Liver (tissue), 8 donors: ENCODE measurements at regions not wholly inside any gene's neighbourhood (a gene's known extent, or its start where the extent isn't known, plus 50 kb on each side); places are given as distances from the start of the nearest gene placed in this dataset.

Experiments
- DNase-seq: peaks from one replicate; pipeline ENCODE4 v3.0.0-alpha.2; 2017; ENCODE audit warnings: low spot score
- H3K27ac ChIP-seq, 2 donors: one replicate each; pipeline ENCODE4 v1.7.0; 2013; ENCODE audit warnings: inconsistent platforms in 2 of 2, low read length in 2 of 2, control low read depth in 1 of 2, low read depth in 1 of 2, mild to moderate bottlenecking in 1 of 2
- H3K27me3 ChIP-seq, 4 donors: one replicate each; pipeline versions ENCODE4 v1.6.1 to v1.7.0; 2013; ENCODE audit warnings: low read length in 3 of 4, inconsistent platforms in 1 of 4, mild to moderate bottlenecking in 1 of 4, moderate library complexity in 1 of 4; ENCODE audit not compliant: control insufficient read depth in 4 of 4, insufficient read depth in 4 of 4
- H3K36me3 ChIP-seq, 4 donors: one replicate each; pipeline versions ENCODE4 v1.6.1 to v1.7.0; 2013; ENCODE audit warnings: low read length in 3 of 4, mild to moderate bottlenecking in 3 of 4, low read depth in 1 of 4, moderate library complexity in 1 of 4; ENCODE audit not compliant: control insufficient read depth in 4 of 4, insufficient read depth in 3 of 4
- H3K4me1 ChIP-seq, 4 donors: one replicate each; pipeline versions ENCODE4 v1.6.1 to v1.7.0; 2013; ENCODE audit warnings: low read length in 3 of 4, mild to moderate bottlenecking in 3 of 4, moderate library complexity in 1 of 4; ENCODE audit not compliant: control insufficient read depth in 4 of 4, insufficient read depth in 4 of 4
- H3K4me3 ChIP-seq, 3 donors: one replicate each; pipeline versions ENCODE4 v1.6.1 to v1.7.0; 2013; ENCODE audit warnings: low read length in 3 of 3, control low read depth in 1 of 3, low read depth in 1 of 3, mild to moderate bottlenecking in 1 of 3
- H3K9ac ChIP-seq, 2 donors: one replicate each; pipeline ENCODE4 v1.7.0; 2013; ENCODE audit warnings: low read length in 2 of 2, mild to moderate bottlenecking in 2 of 2, moderate library complexity in 2 of 2, control low read depth in 1 of 2, low read depth in 1 of 2
- H3K9me3 ChIP-seq, 4 donors: one replicate each; pipeline versions ENCODE4 v1.6.1 to v1.7.0; 2013; ENCODE audit warnings: low read length in 3 of 4; ENCODE audit not compliant: control insufficient read depth in 4 of 4
- ATF3 ChIP-seq: IDR thresholded peaks from 2 replicates; pipeline ENCODE4 v1.6.1; 2016; ENCODE audit warnings: antibody characterized with exemption
- CTCF ChIP-seq: fragments of 150-350 bp; IDR thresholded peaks from 2 replicates; pipeline ENCODE4 v1.5.1; 2017; ENCODE audit warnings: improper control_type of control experiment, low read depth, low read length; ENCODE audit not compliant: missing input control
- EGR1 ChIP-seq, 2 donors: IDR thresholded peaks; 2 replicates each; pipeline ENCODE4 v1.6.1; 2016 to 2018; ENCODE audit warnings: antibody characterized with exemption in 2 of 2, low read depth in 2 of 2
- FOXA1 ChIP-seq: IDR thresholded peaks from 2 replicates; pipeline ENCODE4 v1.6.1; 2016; ENCODE audit warnings: antibody characterized with exemption
- FOXA2 ChIP-seq: IDR thresholded peaks from 2 replicates; pipeline ENCODE4 v1.6.1; 2016; ENCODE audit warnings: antibody characterized with exemption
- GABPA ChIP-seq, 2 donors: IDR thresholded peaks in 1 of 2; conservative IDR thresholded peaks in 1 of 2; 2 replicates each; pipeline ENCODE4 v1.6.1; 2016; ENCODE audit warnings: antibody characterized with exemption in 2 of 2, mild to moderate bottlenecking in 1 of 2, moderate library complexity in 1 of 2
- HNF4A ChIP-seq, 2 donors: conservative IDR thresholded peaks; 2 replicates each; pipeline ENCODE4 v1.6.1; 2016; ENCODE audit warnings: antibody characterized with exemption in 2 of 2, mild to moderate bottlenecking in 2 of 2
- HNF4G ChIP-seq: IDR thresholded peaks from 2 replicates; pipeline ENCODE4 v1.6.1; 2016; ENCODE audit warnings: antibody characterized with exemption
- JUND ChIP-seq, 2 donors: IDR thresholded peaks; 2 replicates each; pipeline ENCODE4 v1.6.1; 2016; ENCODE audit warnings: antibody characterized with exemption in 2 of 2
- NR2F2 ChIP-seq: IDR thresholded peaks from 2 replicates; pipeline ENCODE4 v1.6.1; 2016; ENCODE audit warnings: antibody characterized with exemption
- RAD21 ChIP-seq, 2 donors: IDR thresholded peaks; 2 replicates each; pipeline ENCODE4 v1.6.1; 2016; ENCODE audit warnings: antibody characterized with exemption in 2 of 2, mild to moderate bottlenecking in 2 of 2
- REST ChIP-seq: IDR thresholded peaks from 2 replicates; pipeline ENCODE4 v1.6.1; 2016; ENCODE audit warnings: antibody characterized with exemption, mild to moderate bottlenecking
- RXRA ChIP-seq, 2 donors: IDR thresholded peaks; 2 replicates each; pipeline ENCODE4 v1.6.1; 2017 to 2018; ENCODE audit warnings: antibody characterized with exemption in 2 of 2, mild to moderate bottlenecking in 1 of 2
- SP1 ChIP-seq: IDR thresholded peaks from 2 replicates; pipeline ENCODE4 v1.6.1; 2018; ENCODE audit warnings: antibody characterized with exemption, mild to moderate bottlenecking
- TAF1 ChIP-seq: conservative IDR thresholded peaks from 2 replicates; pipeline ENCODE4 v1.6.1; 2016; ENCODE audit warnings: antibody characterized with exemption, mild to moderate bottlenecking
- YY1 ChIP-seq: IDR thresholded peaks from 2 replicates; pipeline ENCODE4 v1.6.1; 2016; ENCODE audit warnings: antibody characterized with exemption, mild to moderate bottlenecking
- ZBTB33 ChIP-seq: IDR thresholded peaks from 2 replicates; pipeline ENCODE4 v1.6.1; 2016; ENCODE audit warnings: antibody characterized with exemption
- WGBS: extraction: QIAGEN DNeasy Blood & Tissue Kit; methylation state at CpG from one replicate; pipeline ENCODE4 v1.1.7; 2013; 5-methylcytosine and 5-hydroxymethylcytosine counted together
- TF ChIP-seq, protein P1 (sequence below): IDR thresholded peaks from 2 replicates; pipeline ENCODE4 v1.6.1; 2016; ENCODE audit warnings: antibody characterized with exemption
- donor health status: healthy.
- donor health status: healthy.
- donor health status: healthy.
- donor health status: healthy.
- donor health status: healthy.

DNA sequence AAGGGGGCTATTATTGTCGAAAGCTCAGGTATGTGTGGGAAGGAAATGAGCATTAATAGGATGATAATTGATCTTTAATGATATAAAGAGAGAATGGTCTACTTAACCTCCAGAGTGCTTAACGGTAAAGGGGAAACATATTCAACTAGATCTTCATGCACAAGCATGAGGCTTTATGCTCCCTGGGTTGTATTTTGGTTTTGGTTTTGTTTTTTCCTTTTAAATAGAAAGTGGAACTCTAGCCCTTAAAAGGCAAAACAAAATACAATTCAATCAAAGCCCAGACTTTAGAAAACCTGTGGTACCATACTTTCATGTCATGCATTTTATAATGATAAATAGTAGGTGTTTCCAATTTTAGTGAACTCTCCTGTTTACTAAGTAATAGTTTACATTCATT lies 622.7 kb downstream of the METTL15 start:
- H3K9ac ChIP-seq = no peak overlapping the region
- no peak overlapping the region for H3K4me3 ChIP-seq
- TF ChIP-seq ATF3 (no peak), NR2F2 (no peak)
- H3K27me3 ChIP-seq = no peaks in the 10 kb centered on the region
- H3K36me3 ChIP-seq = no peaks in the 10 kb centered on the region
- H3K4me1 ChIP-seq = peaks cover 0 to 10% (median 3%) of the 10 kb centered on the region in 4 donors
- H3K27ac ChIP-seq = no peak overlapping the region
- no peak for DNase-seq
- WGBS = 87% methylated on average over 2 of the region's 2 CpGs
- H3K9me3 ChIP-seq = no peaks in the 10 kb centered on the region

GRCh38 chr11:28730336-28730735 lies 622.1 kb downstream of the METTL15 start:
- DNase-seq = no peak
- Histone ChIP-seq H3K27me3 (no peaks in the 10 kb centered on the region), H3K27ac (no peak overlapping the region), H3K9ac (no peak overlapping the region), H3K36me3 (no peaks in the 10 kb centered on the region), H3K4me3 (no peak overlapping the region), H3K4me1 (peaks cover 0 to 10% (median 3%) of the 10 kb centered on the region in 4 donors), H3K9me3 (no peaks in the 10 kb centered on the region)
- WGBS = 72% methylated on average over 3 of the region's 3 CpGs
- TF ChIP-seq JUND (IDR thresholded peaks at IDR 0.05) (no peak), NR2F2 (no peak), REST (no peak), HNF4A (conservative IDR thresholded peaks at IDR 0.05) (no peak), GABPA (IDR thresholded peaks at IDR 0.05 in 1 of 2, conservative IDR thresholded peaks at IDR 0.05 in 1 of 2) (no peak), TAF1 (no peak), YY1 (no peak), EGR1 (IDR thresholded peaks at IDR 0.05; ENCODE audit: low read depth in 2 of 2) (no peak), FOXA1 (no peak), FOXA2 (no peak), RAD21 (IDR thresholded peaks at IDR 0.05) (no peak), CTCF (no peak), ATF3 (no peak), HNF4G (no peak), RXRA (IDR thresholded peaks at IDR 0.05) (no peak), SP1 (no peak), ZBTB33 (no peak)
- TF ChIP-seq, protein P1, sequence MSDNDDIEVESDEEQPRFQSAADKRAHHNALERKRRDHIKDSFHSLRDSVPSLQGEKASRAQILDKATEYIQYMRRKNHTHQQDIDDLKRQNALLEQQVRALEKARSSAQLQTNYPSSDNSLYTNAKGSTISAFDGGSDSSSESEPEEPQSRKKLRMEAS = no peak
